CD4-positive, alpha-beta T cell (primary cell): ENCODE measurements at regions not wholly inside any gene's neighbourhood (a gene's known extent, or its start where the extent isn't known, plus 50 kb on each side); places are given as distances from the start of the nearest gene placed in this dataset.

Source experiments
- ATAC-seq: fragments of 200-7000 bp; cut with Tn5 transposase; one replicate; pipeline ENCODE4 v1.10.0; 2022; ENCODE audit warnings: mild to moderate bottlenecking; ENCODE audit not compliant: poor library complexity
- CTCF ChIA-PET: fragments of 350-600 bp; sonication (Branson Sonifier 250); formaldehyde crosslinking; loops from one replicate; lab custom pipeline; 2021; ENCODE audit warnings: antibody characterized with exemption, inconsistent platforms; lab: Charles Lee
- POLR2A ChIA-PET: fragments of 350-600 bp; sonication (Branson Sonifier 250); formaldehyde crosslinking; loops from one replicate; lab custom pipeline; 2021; ENCODE audit warnings: antibody characterized with exemption, inconsistent platforms; lab: Charles Lee
- DNase-seq, 14 experiments: peaks; one replicate each; pipeline ENCODE4 v3.0.0-alpha.2; 2013 to 2020; ENCODE audit warnings: mixed read lengths in 2 of 14
- H3K27ac ChIP-seq, 2 donors: one replicate each; pipeline versions ENCODE4 v1.5.1 to v1.7.0; 2013; ENCODE audit warnings: low read length in 2 of 2, low read depth in 1 of 2, mild to moderate bottlenecking in 1 of 2
- H3K27me3 ChIP-seq, 2 experiments: 1 replicate in 1 of 2; 2 replicates in 1 of 2; pipeline versions ENCODE4 v1.6.1 to v1.7.0; 2013; ENCODE audit warnings: low read length in 2 of 2, control low read depth in 1 of 2, mild to moderate bottlenecking in 1 of 2, moderate library complexity in 1 of 2; ENCODE audit not compliant: insufficient read depth in 2 of 2, control insufficient read depth in 1 of 2
- H3K36me3 ChIP-seq: one replicate; pipeline ENCODE4 v1.6.1; 2013; ENCODE audit warnings: low read length, control low read depth; ENCODE audit not compliant: insufficient read depth
- H3K4me1 ChIP-seq: one replicate; pipeline ENCODE4 v1.6.1; 2013; ENCODE audit warnings: low read length, control low read depth; ENCODE audit not compliant: insufficient read depth
- H3K4me3 ChIP-seq: one replicate; pipeline ENCODE4 v1.5.1; 2013; ENCODE audit warnings: mild to moderate bottlenecking, low read length, moderate library complexity
- H3K9me3 ChIP-seq, 2 experiments: 1 replicate in 1 of 2; 2 replicates in 1 of 2; pipeline versions ENCODE4 v1.6.1 to v1.7.0; 2013; ENCODE audit warnings: low read length in 2 of 2, mild to moderate bottlenecking in 2 of 2, control low read depth in 1 of 2, moderate library complexity in 1 of 2; ENCODE audit not compliant: control insufficient read depth in 1 of 2, insufficient read depth in 1 of 2
- H3K27ac Mint-ChIP-seq: one replicate; pipeline ENCODE4 v1.8.0; 2020; ENCODE audit warnings: mixed read lengths
- H3K27me3 Mint-ChIP-seq: one replicate; pipeline ENCODE4 v1.8.0; 2021; ENCODE audit warnings: mixed read lengths
- H3K36me3 Mint-ChIP-seq: one replicate; pipeline ENCODE4 v1.8.0; 2021; ENCODE audit warnings: low read depth, mixed read lengths
- H3K4me1 Mint-ChIP-seq: one replicate; pipeline ENCODE4 v1.8.0; 2021; ENCODE audit warnings: low read depth, mixed read lengths
- H3K4me3 Mint-ChIP-seq: one replicate; pipeline ENCODE4 v1.8.0; 2020; ENCODE audit warnings: mild to moderate bottlenecking, mixed read lengths
- H3K9me3 Mint-ChIP-seq: one replicate; pipeline ENCODE4 v1.8.0; 2020; ENCODE audit warnings: mixed read lengths
- intact Hi-C, 2 experiments: fragments of 100-400 bp; cut with DNase I in 1 of 2; cut with micrococcal nuclease in 1 of 2; formaldehyde crosslinking; loops; one replicate each; pipeline versions ENCODE4 v1.15.1 to v1.9.0; 2023 to 2025; cut with DNase I, micrococcal nuclease
- TF ChIP-seq, protein P1 (sequence below): fragments of 200-600 bp; IDR thresholded peaks from one replicate; pipeline ENCODE4 v1.8.0; 2022; ENCODE audit warnings: antibody characterized with exemption, mild to moderate bottlenecking

DNA sequence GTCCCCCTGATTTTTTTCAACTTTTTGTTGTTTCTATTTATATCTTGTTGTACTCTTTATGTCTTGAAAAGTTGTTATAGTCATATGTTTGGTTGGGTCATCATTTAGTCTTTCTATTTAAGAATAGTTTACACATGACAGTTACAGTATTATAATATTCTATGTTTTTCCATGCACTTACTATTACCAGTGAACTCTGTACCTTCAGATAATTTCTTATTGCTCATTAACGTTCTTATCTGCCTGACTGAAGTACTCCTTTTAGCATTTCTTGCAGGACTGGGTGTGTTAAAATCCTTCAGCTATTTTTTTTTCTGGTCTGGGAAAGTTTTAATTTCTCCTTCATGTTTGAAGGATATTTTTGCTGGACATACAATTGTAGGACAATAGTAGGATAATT, 157.7 kb upstream of the DIPK2B start:
- Histone ChIP-seq H3K27me3 (no peaks in the 10 kb centered on the region), H3K4me3 (no peak overlapping the region), H3K9me3 (no peaks in the 10 kb centered on the region), H3K36me3 (no peaks in the 10 kb centered on the region), H3K4me1 (no peaks in the 10 kb centered on the region), H3K27ac (no peak overlapping the region)
- ChIA-PET CTCF (interaction anchor here (1.3 kb wide), 1 partner anchor 13 kb away, joined by 3 read pairs; no protein-coding TSS in a partner anchor), POLR2A (no interaction called here)
- Mint-ChIP-seq H3K36me3 (no peaks in the 10 kb centered on the region), H3K9me3 (no peaks in the 10 kb centered on the region), H3K27ac (no peak overlapping the region), H3K27me3 (no peaks in the 10 kb centered on the region), H3K4me1 (no peaks in the 10 kb centered on the region), H3K4me3 (no peak overlapping the region)
- DNase-seq (no peak), ATAC-seq (no peak)
- TF ChIP-seq, protein P1, sequence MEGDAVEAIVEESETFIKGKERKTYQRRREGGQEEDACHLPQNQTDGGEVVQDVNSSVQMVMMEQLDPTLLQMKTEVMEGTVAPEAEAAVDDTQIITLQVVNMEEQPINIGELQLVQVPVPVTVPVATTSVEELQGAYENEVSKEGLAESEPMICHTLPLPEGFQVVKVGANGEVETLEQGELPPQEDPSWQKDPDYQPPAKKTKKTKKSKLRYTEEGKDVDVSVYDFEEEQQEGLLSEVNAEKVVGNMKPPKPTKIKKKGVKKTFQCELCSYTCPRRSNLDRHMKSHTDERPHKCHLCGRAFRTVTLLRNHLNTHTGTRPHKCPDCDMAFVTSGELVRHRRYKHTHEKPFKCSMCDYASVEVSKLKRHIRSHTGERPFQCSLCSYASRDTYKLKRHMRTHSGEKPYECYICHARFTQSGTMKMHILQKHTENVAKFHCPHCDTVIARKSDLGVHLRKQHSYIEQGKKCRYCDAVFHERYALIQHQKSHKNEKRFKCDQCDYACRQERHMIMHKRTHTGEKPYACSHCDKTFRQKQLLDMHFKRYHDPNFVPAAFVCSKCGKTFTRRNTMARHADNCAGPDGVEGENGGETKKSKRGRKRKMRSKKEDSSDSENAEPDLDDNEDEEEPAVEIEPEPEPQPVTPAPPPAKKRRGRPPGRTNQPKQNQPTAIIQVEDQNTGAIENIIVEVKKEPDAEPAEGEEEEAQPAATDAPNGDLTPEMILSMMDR, result no peak
- intact Hi-C loops, result no loop called here

- TF ChIP-seq, protein P1, result no peak
- Histone ChIP-seq H3K4me3 (no peak overlapping the region), H3K4me1 (no peaks in the 10 kb centered on the region), H3K9me3 (no peaks in the 10 kb centered on the region), H3K27ac (no peak overlapping the region), H3K36me3 (no peaks in the 10 kb centered on the region), H3K27me3 (no peaks in the 10 kb centered on the region)
- intact Hi-C loops, result no loop called here
- no peaks in the 10 kb centered on the region for H3K36me3 Mint-ChIP-seq
- no peak overlapping the region for H3K4me3 Mint-ChIP-seq
- no peak overlapping the region for H3K27ac Mint-ChIP-seq
- H3K27me3 Mint-ChIP-seq, result no peaks in the 10 kb centered on the region
- ChIA-PET CTCF (no interaction called here), POLR2A (no interaction called here)
- ATAC-seq, result no peak
- H3K9me3 Mint-ChIP-seq, result no peaks in the 10 kb centered on the region
- no peaks in the 10 kb centered on the region for H3K4me1 Mint-ChIP-seq
- DNase-seq, result no peak
Measured at GRCh38 chrX:45353456-45353855, 152.8 kb upstream of the DIPK2B start.

DNA sequence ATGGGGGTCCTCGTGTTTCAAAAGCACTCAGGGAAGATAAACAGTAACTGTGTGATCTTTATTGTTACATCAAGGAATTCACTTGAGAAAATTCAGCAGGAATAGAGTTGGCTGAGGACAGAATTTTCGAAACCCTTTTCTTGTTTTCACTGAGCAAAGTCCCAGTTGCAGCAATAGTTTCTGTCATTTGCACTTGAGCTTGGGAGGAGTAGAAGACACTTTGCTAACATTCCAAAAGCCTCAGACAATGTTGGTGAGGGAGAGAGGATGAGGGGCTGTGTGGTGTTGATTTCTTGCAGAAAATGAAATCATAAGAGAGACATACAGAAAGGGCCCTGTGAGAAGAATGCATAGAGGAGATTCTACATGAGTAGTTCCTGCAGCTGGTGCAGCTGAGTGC, 151.9 kb upstream of the DIPK2B start:
- intact Hi-C loops, result no loop called here
- H3K4me1 Mint-ChIP-seq, result no peaks in the 10 kb centered on the region

More for the DNA sequence above, 151.9 kb upstream of the DIPK2B start:
- Mint-ChIP-seq H3K9me3 (no peaks in the 10 kb centered on the region), H3K27ac (no peak overlapping the region), H3K27me3 (no peaks in the 10 kb centered on the region), H3K4me3 (no peak overlapping the region), H3K36me3 (no peaks in the 10 kb centered on the region)
- CTCF ChIA-PET, result no interaction called here
- Histone ChIP-seq H3K4me1 (no peaks in the 10 kb centered on the region), H3K4me3 (no peak overlapping the region), H3K27me3 (no peaks in the 10 kb centered on the region), H3K9me3 (no peaks in the 10 kb centered on the region), H3K27ac (no peak overlapping the region), H3K36me3 (no peaks in the 10 kb centered on the region)
- TF ChIP-seq, protein P1, result no peak
- no peak for ATAC-seq
- DNase-seq, result no peak
- POLR2A ChIA-PET, result no interaction called here
